Gastroesophageal sphincter (tissue), 3 donors: ENCODE measurements at regions not wholly inside any gene's neighbourhood (a gene's known extent, or its start where the extent isn't known, plus 50 kb on each side); places are given as distances from the start of the nearest gene placed in this dataset.

Source experiments
- POLR2A ChIP-seq, 2 donors: fragments of 450-650 bp; IDR thresholded peaks; one replicate each; pipeline ENCODE4 v1.6.1; 2017; ENCODE audit warnings: antibody characterized with exemption in 2 of 2, mild to moderate bottlenecking in 2 of 2, moderate library complexity in 1 of 2
- POLR2AphosphoS5 ChIP-seq: sonication (generic); formaldehyde crosslinking; IDR thresholded peaks from one replicate; pipeline ENCODE4 v1.6.1; 2017; ENCODE audit warnings: antibody characterized with exemption
- TF ChIP-seq, protein P1 (sequence below), 4 experiments: fragments of 200-600 bp in 2 of 4; fragments of 450-650 bp in 2 of 4; sonication (generic) in 1 of 4; IDR thresholded peaks; one replicate each; pipeline ENCODE4 v1.5.1; 2017 to 2019; ENCODE audit warnings: antibody characterized with exemption in 4 of 4, mild to moderate bottlenecking in 2 of 4, moderate library complexity in 2 of 4

DNA sequence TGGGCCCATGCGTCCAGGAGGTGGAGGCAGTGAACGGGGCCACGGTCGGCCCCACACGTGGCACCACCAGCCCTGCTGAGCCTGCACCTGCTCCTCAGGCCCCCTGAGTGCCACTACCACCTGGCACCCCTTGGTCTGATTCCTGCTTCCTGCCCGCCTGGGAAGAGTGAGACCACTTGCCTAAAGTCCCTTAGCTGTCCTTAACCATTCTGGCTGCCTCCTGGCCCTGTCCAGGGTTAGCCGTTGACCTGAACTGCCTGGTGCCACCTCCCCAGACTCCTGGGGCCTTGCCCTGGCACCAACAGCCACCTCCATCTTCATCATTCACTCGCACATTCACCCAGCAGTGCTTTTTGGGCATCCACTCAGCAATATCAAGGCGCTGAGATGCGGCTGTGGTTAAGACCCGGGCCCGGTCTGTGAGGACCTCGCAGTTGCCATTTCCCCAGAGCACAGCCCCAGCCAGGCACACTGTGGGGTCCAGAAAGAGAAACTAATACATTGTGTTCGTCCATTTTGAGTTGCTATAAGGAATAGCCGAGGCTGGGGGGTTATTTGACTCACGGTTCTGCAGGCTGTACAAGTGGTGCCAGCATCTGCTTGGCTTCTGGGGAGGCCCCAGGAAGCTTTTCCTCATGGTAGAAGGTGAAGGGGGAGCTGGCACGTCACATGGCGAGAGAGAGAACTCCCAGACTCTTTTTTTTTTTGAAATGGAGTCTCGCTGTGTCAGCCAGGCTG, 318.4 kb downstream of the SEC14L1 start:
- TF ChIP-seq POLR2A (IDR thresholded peaks at IDR 0.05) (no peak), POLR2AphosphoS5 (no peak)
- TF ChIP-seq, protein P1, sequence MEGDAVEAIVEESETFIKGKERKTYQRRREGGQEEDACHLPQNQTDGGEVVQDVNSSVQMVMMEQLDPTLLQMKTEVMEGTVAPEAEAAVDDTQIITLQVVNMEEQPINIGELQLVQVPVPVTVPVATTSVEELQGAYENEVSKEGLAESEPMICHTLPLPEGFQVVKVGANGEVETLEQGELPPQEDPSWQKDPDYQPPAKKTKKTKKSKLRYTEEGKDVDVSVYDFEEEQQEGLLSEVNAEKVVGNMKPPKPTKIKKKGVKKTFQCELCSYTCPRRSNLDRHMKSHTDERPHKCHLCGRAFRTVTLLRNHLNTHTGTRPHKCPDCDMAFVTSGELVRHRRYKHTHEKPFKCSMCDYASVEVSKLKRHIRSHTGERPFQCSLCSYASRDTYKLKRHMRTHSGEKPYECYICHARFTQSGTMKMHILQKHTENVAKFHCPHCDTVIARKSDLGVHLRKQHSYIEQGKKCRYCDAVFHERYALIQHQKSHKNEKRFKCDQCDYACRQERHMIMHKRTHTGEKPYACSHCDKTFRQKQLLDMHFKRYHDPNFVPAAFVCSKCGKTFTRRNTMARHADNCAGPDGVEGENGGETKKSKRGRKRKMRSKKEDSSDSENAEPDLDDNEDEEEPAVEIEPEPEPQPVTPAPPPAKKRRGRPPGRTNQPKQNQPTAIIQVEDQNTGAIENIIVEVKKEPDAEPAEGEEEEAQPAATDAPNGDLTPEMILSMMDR (IDR thresholded peaks at IDR 0.05) = no peak
